HCT116 (cell line): ENCODE measurements at regions not wholly inside any gene's neighbourhood (a gene's known extent, or its start where the extent isn't known, plus 50 kb on each side); places are given as distances from the start of the nearest gene placed in this dataset.

ENCODE experiments used
- ATAC-seq: fragments of 200-7000 bp; cut with Tn5 transposase; 2 replicates; pipeline ENCODE4 v1.9.1; 2020; ENCODE audit warnings: mild to moderate bottlenecking, moderate library complexity
- BruUV-seq: library from RNA; stranded (reverse); fragments of 400-500 nt; replicated peaks from 2 replicates; lab custom pipeline; 2021; lab: Mats Ljungman, UMichigan
- CTCF ChIA-PET: fragments of 300-600 bp; sonication (Branson Sonifier 250); formaldehyde crosslinking; loops from one replicate; lab custom pipeline; 2021; ENCODE audit warnings: antibody characterized with exemption; lab: Charles Lee
- POLR2A ChIA-PET: fragments of 300-600, 350-600 bp; sonication (Branson Sonifier 250); formaldehyde crosslinking; loops from one replicate; lab custom pipeline; 2021; ENCODE audit warnings: antibody characterized with exemption; lab: Charles Lee
- RAD21 ChIA-PET, 2 experiments: fragments of 300-600 bp; sonication (Branson Sonifier 250); formaldehyde crosslinking; loops; one replicate each; lab custom pipeline; 2023; ENCODE audit warnings: low total read pairs in 2 of 2; ENCODE audit not compliant: uncharacterized antibody in 2 of 2, unreplicated experiment in 2 of 2, low non-redundant PET in 1 of 2; lab: Charles Lee
- DNase-seq: peaks from one replicate; pipeline ENCODE4 v3.0.0-alpha.2; 2010; ENCODE audit warnings: low read depth, low spot score
- H2AFZ ChIP-seq: fragments of 200-600 bp; shearing (Covaris generic), sonication (generic); 2 replicates; pipeline ENCODE4 v1.6.1; 2017; ENCODE audit warnings: low read depth, mixed run types, mixed read lengths, antibody characterized with exemption, low read length; ENCODE audit not compliant: poor library complexity, severe bottlenecking
- H3K27ac ChIP-seq: 2 replicates; pipeline ENCODE4 v1.5.1; 2012; ENCODE audit warnings: low read depth, low read length
- H3K27me3 ChIP-seq: fragments of 200-600 bp; sonication (generic); 2 replicates; pipeline ENCODE4 v1.6.1; 2016; ENCODE audit warnings: mixed run types, low read length, mixed read lengths; ENCODE audit not compliant: insufficient read depth
- H3K36me3 ChIP-seq, 2 experiments: fragments of 200-500 bp in 1 of 2; fragments of 200-600 bp in 1 of 2; sonication (Bioruptor generic) in 1 of 2; sonication (generic) in 1 of 2; 2 replicates each; pipeline versions ENCODE4 v1.5.1 to v1.6.1; 2014 to 2016; ENCODE audit warnings: low read length in 2 of 2, inconsistent platforms in 1 of 2, mixed read lengths in 1 of 2, mixed run types in 1 of 2; ENCODE audit not compliant: insufficient read depth in 2 of 2, control insufficient read depth in 1 of 2
- H3K4me1 ChIP-seq, 2 experiments: fragments of 200-600 bp in 1 of 2; sonication (generic) in 1 of 2; 2 replicates each; pipeline versions ENCODE4 v1.5.1 to v1.6.1; 2012 to 2017; ENCODE audit warnings: low read length in 2 of 2, inconsistent platforms in 1 of 2, mild to moderate bottlenecking in 1 of 2, mixed read lengths in 1 of 2, mixed run types in 1 of 2, moderate library complexity in 1 of 2; ENCODE audit not compliant: insufficient read depth in 2 of 2, control insufficient read depth in 1 of 2
- H3K4me2 ChIP-seq: fragments of 200-600 bp; sonication (generic); 2 replicates; pipeline ENCODE4 v1.6.1; 2017; ENCODE audit warnings: mixed run types, low read length, mixed read lengths
- H3K4me3 ChIP-seq, 2 experiments: fragments of 200-600 bp in 1 of 2; sonication (generic) in 1 of 2; replicated peaks in 1 of 2; 2 replicates each; pipeline ENCODE4 v1.5.1; 2011 to 2016; ENCODE audit warnings: low read length in 2 of 2, control low read depth in 1 of 2, low read depth in 1 of 2, mild to moderate bottlenecking in 1 of 2, mixed read lengths in 1 of 2, mixed run types in 1 of 2
- H3K79me2 ChIP-seq: fragments of 200-600 bp; sonication (generic); 2 replicates; pipeline ENCODE4 v1.6.1; 2017; ENCODE audit warnings: mild to moderate bottlenecking, mixed run types, low read length, moderate library complexity, mixed read lengths; ENCODE audit not compliant: insufficient read depth
- H3K9ac ChIP-seq: fragments of 200-600 bp; sonication (generic); 2 replicates; pipeline ENCODE4 v1.6.1; 2016; ENCODE audit warnings: low read length, mixed read lengths
- H3K9me2 ChIP-seq: fragments of 200-600 bp; sonication (generic), shearing (Covaris generic); 2 replicates; pipeline ENCODE4 v1.6.1; 2017; ENCODE audit warnings: mixed run types, mild to moderate bottlenecking, moderate library complexity; ENCODE audit not compliant: insufficient read depth
- H3K9me3 ChIP-seq, 2 experiments: fragments of 200-500 bp in 1 of 2; fragments of 200-600 bp in 1 of 2; sonication (Bioruptor generic) in 1 of 2; sonication (generic) in 1 of 2; 2 replicates each; pipeline ENCODE4 v1.6.1; 2014 to 2017; ENCODE audit warnings: low read length in 2 of 2, mixed read lengths in 2 of 2, inconsistent platforms in 1 of 2, low read depth in 1 of 2, mild to moderate bottlenecking in 1 of 2, mixed run types in 1 of 2, moderate library complexity in 1 of 2; ENCODE audit not compliant: control insufficient read depth in 1 of 2, insufficient read depth in 1 of 2
- H4K20me1 ChIP-seq: fragments of 200-600 bp; sonication (generic), shearing (Covaris generic); 2 replicates; pipeline ENCODE4 v1.6.1; 2017; ENCODE audit warnings: mixed run types, mild to moderate bottlenecking, moderate library complexity; ENCODE audit not compliant: insufficient read depth
- CBX3 ChIP-seq: IDR thresholded peaks from 2 replicates; pipeline ENCODE4 v1.6.1; 2012; ENCODE audit warnings: low read depth
- CEBPB ChIP-seq: IDR thresholded peaks from 2 replicates; pipeline ENCODE4 v1.6.1; 2012; ENCODE audit warnings: low read depth
- EGR1 ChIP-seq: IDR thresholded peaks from 2 replicates; pipeline ENCODE4 v1.6.1; 2012; ENCODE audit warnings: low read depth
- ELF1 ChIP-seq: IDR thresholded peaks from 2 replicates; pipeline ENCODE4 v1.6.1; 2012; ENCODE audit warnings: low read depth, borderline replicate concordance
- EZH2 ChIP-seq: fragments of 200-600 bp; sonication (generic); IDR thresholded peaks from 2 replicates; pipeline ENCODE4 v1.6.1; 2017; ENCODE audit warnings: antibody characterized with exemption, mixed run types
- FOSL1 ChIP-seq: IDR thresholded peaks from 2 replicates; pipeline ENCODE4 v1.6.1; 2012; ENCODE audit warnings: low read depth
- JUND ChIP-seq: IDR thresholded peaks from 2 replicates; pipeline ENCODE4 v1.6.1; 2012
- POLR2A ChIP-seq: IDR thresholded peaks from 2 replicates; pipeline ENCODE4 v1.7.0; 2011; ENCODE audit warnings: borderline replicate concordance; ENCODE audit not compliant: insufficient read depth, insufficient read length; ENCODE audit errors: extremely low read depth
- POLR2AphosphoS5 ChIP-seq: IDR thresholded peaks from 2 replicates; pipeline ENCODE4 v1.6.1; 2011; ENCODE audit warnings: mild to moderate bottlenecking, low read depth, low read length, moderate library complexity
- RAD21 ChIP-seq: IDR thresholded peaks from 2 replicates; pipeline ENCODE4 v1.6.1; 2012; ENCODE audit warnings: low read depth, mild to moderate bottlenecking
- SIN3A ChIP-seq: IDR thresholded peaks from 2 replicates; pipeline ENCODE4 v1.6.1; 2012; ENCODE audit warnings: low read depth
- SP1 ChIP-seq: IDR thresholded peaks from 2 replicates; pipeline ENCODE4 v1.6.1; 2012; ENCODE audit warnings: low read depth
- TCF7L2 ChIP-seq: IDR thresholded peaks from 2 replicates; pipeline ENCODE4 v1.7.0; 2011; ENCODE audit warnings: borderline replicate concordance, inconsistent platforms; ENCODE audit not compliant: insufficient read depth, insufficient read length; ENCODE audit errors: extremely low read depth
- ZFX ChIP-seq: fragments of 450-650 bp; IDR thresholded peaks from 2 replicates; pipeline ENCODE4 v1.6.1; 2017
- ZNF274 ChIP-seq: fragments of 200-500 bp; sonication (Bioruptor generic); IDR thresholded peaks from 2 replicates; pipeline ENCODE4 v1.6.1; 2014; ENCODE audit warnings: mild to moderate bottlenecking, low read depth, low read length, inconsistent platforms
- intact Hi-C: fragments of 100-400 bp; cut with micrococcal nuclease; formaldehyde crosslinking; loops from 2 replicates; pipeline ENCODE4 v1.10.0; 2022
- TF ChIP-seq, protein P1 (sequence below): IDR thresholded peaks from 2 replicates; pipeline ENCODE4 v1.6.1; 2011; ENCODE audit warnings: mild to moderate bottlenecking, low read length, moderate library complexity; ENCODE audit not compliant: insufficient replicate concordance; ENCODE audit errors: extremely low read depth
- TF ChIP-seq, protein P2 (sequence below): IDR thresholded peaks from 2 replicates; pipeline ENCODE4 v1.6.1; 2012; ENCODE audit warnings: low read depth
- TF ChIP-seq, protein P3 (sequence below): IDR thresholded peaks from 2 replicates; pipeline ENCODE4 v1.6.1; 2012
- TF ChIP-seq, protein P4 (sequence below): IDR thresholded peaks from 2 replicates; pipeline ENCODE4 v1.6.1; 2012

DNA sequence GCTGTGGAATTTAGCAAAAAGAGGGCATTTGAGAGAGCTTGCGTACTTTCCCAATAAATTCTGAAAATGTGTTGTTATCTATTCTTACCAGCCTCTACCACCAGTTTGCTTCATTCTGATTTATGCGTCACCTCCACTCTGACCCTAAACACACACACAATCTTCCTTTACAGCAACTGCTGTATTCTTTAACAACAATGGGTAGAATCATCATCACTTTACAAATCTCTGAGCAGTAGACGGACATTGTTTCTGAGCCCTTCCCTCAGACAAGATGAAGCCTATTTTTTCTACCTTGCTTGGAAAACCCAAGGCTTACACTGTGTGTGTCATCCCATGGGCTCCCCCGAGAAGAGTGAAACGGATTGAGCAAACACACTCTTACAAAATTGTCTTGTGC is 83.1 kb upstream of the RASA1 start:
- no peak overlapping the region for H3K9ac ChIP-seq
- no peak for DNase-seq
- no peaks in the 10 kb centered on the region for H3K9me3 ChIP-seq
- no peaks in the 10 kb centered on the region for H3K27me3 ChIP-seq
- H4K20me1 ChIP-seq: no peaks in the 10 kb centered on the region
- RAD21 ChIA-PET: no interaction called here
- H3K9me2 ChIP-seq: no peaks in the 10 kb centered on the region
- no peaks in the 10 kb centered on the region for H3K36me3 ChIP-seq
- intact Hi-C loops: no loop called here
- H3K4me2 ChIP-seq: no peak overlapping the region
- H3K4me1 ChIP-seq: no peaks in the 10 kb centered on the region
- no peak overlapping the region for H3K27ac ChIP-seq
- CTCF ChIA-PET: no interaction called here
- no TSS peak for BruUV-seq
- no peak overlapping the region for H3K4me3 ChIP-seq
- H3K79me2 ChIP-seq: no peaks in the 10 kb centered on the region
- no peak for TF ChIP-seq FOSL1
- TF ChIP-seq EGR1: no peak
- no peak for TF ChIP-seq ELF1
- TF ChIP-seq SP1: no peak
- TF ChIP-seq, protein P1, sequence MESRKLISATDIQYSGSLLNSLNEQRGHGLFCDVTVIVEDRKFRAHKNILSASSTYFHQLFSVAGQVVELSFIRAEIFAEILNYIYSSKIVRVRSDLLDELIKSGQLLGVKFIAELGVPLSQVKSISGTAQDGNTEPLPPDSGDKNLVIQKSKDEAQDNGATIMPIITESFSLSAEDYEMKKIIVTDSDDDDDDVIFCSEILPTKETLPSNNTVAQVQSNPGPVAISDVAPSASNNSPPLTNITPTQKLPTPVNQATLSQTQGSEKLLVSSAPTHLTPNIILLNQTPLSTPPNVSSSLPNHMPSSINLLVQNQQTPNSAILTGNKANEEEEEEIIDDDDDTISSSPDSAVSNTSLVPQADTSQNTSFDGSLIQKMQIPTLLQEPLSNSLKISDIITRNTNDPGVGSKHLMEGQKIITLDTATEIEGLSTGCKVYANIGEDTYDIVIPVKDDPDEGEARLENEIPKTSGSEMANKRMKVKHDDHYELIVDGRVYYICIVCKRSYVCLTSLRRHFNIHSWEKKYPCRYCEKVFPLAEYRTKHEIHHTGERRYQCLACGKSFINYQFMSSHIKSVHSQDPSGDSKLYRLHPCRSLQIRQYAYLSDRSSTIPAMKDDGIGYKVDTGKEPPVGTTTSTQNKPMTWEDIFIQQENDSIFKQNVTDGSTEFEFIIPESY: no peak
- TF ChIP-seq EZH2: no peak
- no peak for TF ChIP-seq TCF7L2
- no peak for TF ChIP-seq POLR2A
- TF ChIP-seq, protein P2, sequence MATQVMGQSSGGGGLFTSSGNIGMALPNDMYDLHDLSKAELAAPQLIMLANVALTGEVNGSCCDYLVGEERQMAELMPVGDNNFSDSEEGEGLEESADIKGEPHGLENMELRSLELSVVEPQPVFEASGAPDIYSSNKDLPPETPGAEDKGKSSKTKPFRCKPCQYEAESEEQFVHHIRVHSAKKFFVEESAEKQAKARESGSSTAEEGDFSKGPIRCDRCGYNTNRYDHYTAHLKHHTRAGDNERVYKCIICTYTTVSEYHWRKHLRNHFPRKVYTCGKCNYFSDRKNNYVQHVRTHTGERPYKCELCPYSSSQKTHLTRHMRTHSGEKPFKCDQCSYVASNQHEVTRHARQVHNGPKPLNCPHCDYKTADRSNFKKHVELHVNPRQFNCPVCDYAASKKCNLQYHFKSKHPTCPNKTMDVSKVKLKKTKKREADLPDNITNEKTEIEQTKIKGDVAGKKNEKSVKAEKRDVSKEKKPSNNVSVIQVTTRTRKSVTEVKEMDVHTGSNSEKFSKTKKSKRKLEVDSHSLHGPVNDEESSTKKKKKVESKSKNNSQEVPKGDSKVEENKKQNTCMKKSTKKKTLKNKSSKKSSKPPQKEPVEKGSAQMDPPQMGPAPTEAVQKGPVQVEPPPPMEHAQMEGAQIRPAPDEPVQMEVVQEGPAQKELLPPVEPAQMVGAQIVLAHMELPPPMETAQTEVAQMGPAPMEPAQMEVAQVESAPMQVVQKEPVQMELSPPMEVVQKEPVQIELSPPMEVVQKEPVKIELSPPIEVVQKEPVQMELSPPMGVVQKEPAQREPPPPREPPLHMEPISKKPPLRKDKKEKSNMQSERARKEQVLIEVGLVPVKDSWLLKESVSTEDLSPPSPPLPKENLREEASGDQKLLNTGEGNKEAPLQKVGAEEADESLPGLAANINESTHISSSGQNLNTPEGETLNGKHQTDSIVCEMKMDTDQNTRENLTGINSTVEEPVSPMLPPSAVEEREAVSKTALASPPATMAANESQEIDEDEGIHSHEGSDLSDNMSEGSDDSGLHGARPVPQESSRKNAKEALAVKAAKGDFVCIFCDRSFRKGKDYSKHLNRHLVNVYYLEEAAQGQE: no peak
- TF ChIP-seq, protein P3, sequence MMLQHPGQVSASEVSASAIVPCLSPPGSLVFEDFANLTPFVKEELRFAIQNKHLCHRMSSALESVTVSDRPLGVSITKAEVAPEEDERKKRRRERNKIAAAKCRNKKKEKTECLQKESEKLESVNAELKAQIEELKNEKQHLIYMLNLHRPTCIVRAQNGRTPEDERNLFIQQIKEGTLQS: no peak
- no peak for TF ChIP-seq SIN3A
- no peak for TF ChIP-seq JUND
- no peak for TF ChIP-seq CBX3
- TF ChIP-seq RAD21: no peak
- TF ChIP-seq, protein P4, sequence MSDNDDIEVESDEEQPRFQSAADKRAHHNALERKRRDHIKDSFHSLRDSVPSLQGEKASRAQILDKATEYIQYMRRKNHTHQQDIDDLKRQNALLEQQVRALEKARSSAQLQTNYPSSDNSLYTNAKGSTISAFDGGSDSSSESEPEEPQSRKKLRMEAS: no peak
- TF ChIP-seq ZFX: no peak
- no peak for TF ChIP-seq ZNF274
- TF ChIP-seq POLR2AphosphoS5: no peak
- TF ChIP-seq CEBPB: no peak
- H2AFZ ChIP-seq: no peak overlapping the region
- ATAC-seq: no peak
- POLR2A ChIA-PET: no interaction called here
